ENCODE measurements at regions not wholly inside any gene's neighbourhood (a gene's known extent, or its start where the extent isn't known, plus 50 kb on each side); places are given as distances from the start of the nearest gene placed in this dataset.
"Not testable (repeated sequence)": the region's sequence is repeated elsewhere in the genome, so short reads cannot be mapped to it uniquely, and the experiment has no call there.

GRCh38 chr7:153151766-153152165 lies 392.2 kb downstream of the ACTR3B start:
- Mint-ChIP-seq H3K4me1 (no peaks in the 10 kb centered on the region), H3K4me3 (no peak overlapping the region), H3K9me3 (peaks cover 9% of the 10 kb centered on the region), H3K27me3 (no peaks in the 10 kb centered on the region), H3K27ac (no peak overlapping the region), H3K36me3 (ENCODE audit: low read depth) (no peaks in the 10 kb centered on the region)
- no peak for DNase-seq
- ChIA-PET CTCF (no interaction called here), POLR2A (no interaction called here)

DNA sequence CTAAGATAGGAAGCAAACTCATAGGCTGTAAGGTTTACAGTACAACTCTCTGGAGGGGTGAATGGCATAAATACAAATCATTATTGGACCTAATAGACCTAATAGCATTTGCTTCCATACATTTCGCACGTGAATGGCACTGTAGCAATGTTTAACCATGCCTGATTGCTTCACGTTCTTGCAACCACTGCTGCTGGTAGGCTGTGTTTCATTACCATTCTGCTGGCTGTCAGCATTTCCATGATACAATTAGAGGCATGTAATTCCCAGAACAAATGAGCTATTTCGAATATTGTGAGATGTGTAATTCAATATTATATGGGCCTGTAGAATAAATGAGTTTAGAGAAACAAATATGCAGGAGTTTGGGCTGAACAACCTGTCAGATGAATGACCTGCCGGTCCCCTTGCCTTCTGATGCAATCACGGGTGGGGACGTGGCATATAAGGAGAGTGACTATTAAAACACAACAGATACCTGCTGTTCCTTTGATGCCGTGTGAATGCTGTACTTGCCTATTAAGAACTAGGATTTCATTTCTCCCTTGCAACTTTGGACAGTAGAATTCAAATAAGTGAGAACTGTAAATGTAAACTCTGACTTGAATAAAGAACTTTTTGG lies 393.4 kb downstream of the ACTR3B start:
- CTCF ChIA-PET: no interaction called here
- Mint-ChIP-seq H3K4me3 (no peak overlapping the region), H3K27ac (no peak overlapping the region), H3K36me3 (ENCODE audit: low read depth) (no peaks in the 10 kb centered on the region), H3K4me1 (no peaks in the 10 kb centered on the region), H3K9me3 (peaks cover 9% of the 10 kb centered on the region), H3K27me3 (no peaks in the 10 kb centered on the region)
- no peak for DNase-seq
- POLR2A ChIA-PET: no interaction called here

DNA sequence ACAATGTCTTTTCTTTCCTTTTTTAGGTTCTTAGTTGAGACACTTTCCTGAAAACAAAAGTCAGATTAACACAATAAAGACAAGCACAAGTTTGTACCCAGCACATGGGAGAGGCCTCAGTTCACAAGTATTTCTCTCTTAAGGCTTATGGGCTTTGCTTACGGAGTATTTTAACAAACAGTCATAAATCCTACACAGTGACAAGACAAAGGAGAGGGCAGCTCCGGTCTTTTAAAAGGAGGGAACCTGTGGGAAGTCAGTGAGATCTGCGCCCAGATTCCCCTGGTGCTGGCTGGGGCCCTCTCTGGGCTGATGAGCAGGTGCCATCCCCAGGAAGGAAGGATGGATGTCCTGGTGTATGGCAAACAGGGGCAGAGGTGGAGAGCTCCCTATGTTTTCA lies 398.6 kb downstream of the ACTR3B start:
- H3K27ac Mint-ChIP-seq: no peak overlapping the region
- no peaks in the 10 kb centered on the region for H3K36me3 Mint-ChIP-seq (ENCODE audit: low read depth)
- H3K27me3 Mint-ChIP-seq: no peaks in the 10 kb centered on the region
- H3K4me3 Mint-ChIP-seq: no peak overlapping the region
- H3K9me3 Mint-ChIP-seq: peaks cover 3% of the 10 kb centered on the region
- CTCF ChIA-PET: no interaction called here
- POLR2A ChIA-PET: no interaction called here
- no peaks in the 10 kb centered on the region for H3K4me1 Mint-ChIP-seq
- DNase-seq: no peak

DNA sequence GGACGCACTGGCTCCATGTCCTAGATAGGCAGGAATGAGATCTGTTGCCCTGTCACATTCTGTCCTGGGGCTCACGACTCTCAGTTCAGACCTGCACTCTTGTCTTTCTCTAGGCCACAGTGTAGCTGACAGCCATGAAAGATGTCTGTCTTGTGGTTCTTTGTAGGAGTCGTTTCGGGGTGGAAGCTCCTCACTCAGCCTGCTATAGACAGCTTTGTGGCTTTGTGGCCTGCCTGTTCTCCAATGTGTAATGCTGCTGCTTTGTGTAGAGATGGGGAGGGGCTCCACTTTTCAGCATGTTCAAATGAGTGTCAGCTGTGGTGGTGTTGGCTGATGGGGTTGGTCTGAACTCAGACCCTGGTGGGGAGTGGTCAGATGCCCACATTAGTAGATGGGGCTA lies 410.7 kb downstream of the ACTR3B start:
- Mint-ChIP-seq H3K4me3 (no peak overlapping the region), H3K27ac (no peak overlapping the region), H3K9me3 (peaks cover 17% of the 10 kb centered on the region), H3K4me1 (no peaks in the 10 kb centered on the region), H3K27me3 (no peaks in the 10 kb centered on the region), H3K36me3 (ENCODE audit: low read depth) (no peaks in the 10 kb centered on the region)
- no peak for DNase-seq
- ChIA-PET CTCF (no interaction called here), POLR2A (no interaction called here)

DNA sequence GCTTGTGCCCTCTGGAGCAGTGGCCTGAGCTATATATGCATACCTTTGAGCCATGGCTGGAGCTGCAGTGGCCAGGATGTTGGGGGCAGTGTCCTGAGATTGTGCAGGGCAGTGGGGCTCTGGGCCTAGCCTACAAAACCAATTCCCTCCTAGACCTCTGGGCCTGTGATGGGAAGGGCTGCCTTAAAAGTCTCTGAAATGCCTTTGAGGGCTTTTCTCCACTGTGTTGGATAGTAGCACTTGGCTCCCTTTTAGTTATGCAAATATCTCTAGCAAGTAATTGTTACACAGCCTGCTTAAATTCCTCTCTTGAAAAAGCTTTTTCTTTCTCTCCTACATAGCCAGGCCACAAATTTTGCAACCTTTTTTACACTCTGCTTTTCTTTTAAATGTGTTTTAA lies 426.4 kb downstream of the ACTR3B start:
- Mint-ChIP-seq H3K27ac (no peak overlapping the region), H3K36me3 (ENCODE audit: low read depth) (no peaks in the 10 kb centered on the region), H3K4me1 (no peaks in the 10 kb centered on the region), H3K4me3 (no peak overlapping the region), H3K27me3 (no peaks in the 10 kb centered on the region), H3K9me3 (no peaks in the 10 kb centered on the region)
- POLR2A ChIA-PET: no interaction called here
- DNase-seq: no peak
- CTCF ChIA-PET: no interaction called here

- Mint-ChIP-seq H3K36me3 (ENCODE audit: low read depth) (no peaks in the 10 kb centered on the region), H3K4me1 (no peaks in the 10 kb centered on the region), H3K27ac (no peak overlapping the region), H3K9me3 (no peaks in the 10 kb centered on the region), H3K27me3 (no peaks in the 10 kb centered on the region), H3K4me3 (no peak overlapping the region)
- DNase-seq: no peak
- ChIA-PET POLR2A (no interaction called here), CTCF (no interaction called here)
Measured at GRCh38 chr7:153188161-153188560, 428.6 kb downstream of the ACTR3B start.

DNA sequence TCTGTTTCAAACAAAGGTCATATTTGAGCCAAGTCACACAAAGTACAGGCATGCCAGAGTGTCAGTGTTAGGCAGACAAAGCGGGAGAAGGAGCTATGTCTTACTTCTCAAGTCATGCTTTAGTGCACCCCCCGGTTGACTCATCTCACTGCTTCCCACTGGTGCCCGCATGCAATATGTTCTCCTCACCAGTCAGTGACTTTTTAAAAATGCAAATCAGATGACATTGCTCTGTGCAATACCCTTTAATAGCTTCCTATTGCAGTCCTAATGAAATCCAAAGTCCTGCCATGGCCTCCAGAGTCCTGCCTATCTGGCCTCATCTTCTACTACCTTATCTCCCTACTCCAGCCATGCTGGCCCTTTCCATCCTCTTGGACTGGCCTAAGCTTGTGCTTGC lies 429.1 kb downstream of the ACTR3B start:
- no peaks in the 10 kb centered on the region for H3K36me3 Mint-ChIP-seq (ENCODE audit: low read depth)
- H3K9me3 Mint-ChIP-seq: no peaks in the 10 kb centered on the region
- DNase-seq: no peak
- H3K4me3 Mint-ChIP-seq: no peak overlapping the region
- no peak overlapping the region for H3K27ac Mint-ChIP-seq
- ChIA-PET CTCF (no interaction called here), POLR2A (no interaction called here)
- no peaks in the 10 kb centered on the region for H3K4me1 Mint-ChIP-seq
- H3K27me3 Mint-ChIP-seq: no peaks in the 10 kb centered on the region

DNA sequence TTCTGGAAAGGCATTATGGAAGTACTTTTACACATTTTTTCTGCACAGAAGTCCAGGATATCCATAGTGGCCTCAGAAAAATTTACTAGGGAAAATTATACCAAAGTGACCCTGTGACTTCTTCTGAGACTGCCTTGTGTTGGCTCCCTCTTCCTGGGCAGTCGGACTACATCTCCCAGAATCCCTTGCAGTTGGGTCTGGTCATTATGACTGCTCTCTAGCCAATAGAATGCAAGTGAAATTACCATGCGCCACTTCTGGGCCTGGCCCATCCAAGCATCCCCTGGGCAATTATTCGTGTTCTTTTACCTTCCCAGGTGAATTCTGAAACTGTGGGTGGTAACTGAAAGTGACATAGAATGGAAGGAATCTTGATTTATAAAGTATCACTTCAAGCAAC lies 430.9 kb downstream of the ACTR3B start:
- ChIA-PET POLR2A (no interaction called here), CTCF (no interaction called here)
- no peak for DNase-seq
- H3K36me3 Mint-ChIP-seq (ENCODE audit: low read depth): no peaks in the 10 kb centered on the region
- H3K9me3 Mint-ChIP-seq: no peaks in the 10 kb centered on the region
- no peak overlapping the region for H3K4me3 Mint-ChIP-seq
- H3K4me1 Mint-ChIP-seq: no peaks in the 10 kb centered on the region
- H3K27ac Mint-ChIP-seq: no peak overlapping the region
- H3K27me3 Mint-ChIP-seq: no peaks in the 10 kb centered on the region

GRCh38 chr7:153190986-153191385 lies 431.4 kb downstream of the ACTR3B start:
- ChIA-PET CTCF (no interaction called here), POLR2A (no interaction called here)
- no peaks in the 10 kb centered on the region for H3K27me3 Mint-ChIP-seq
- no peak overlapping the region for H3K4me3 Mint-ChIP-seq
- H3K4me1 Mint-ChIP-seq: no peaks in the 10 kb centered on the region
- no peaks in the 10 kb centered on the region for H3K36me3 Mint-ChIP-seq (ENCODE audit: low read depth)
- DNase-seq: no peak
- no peak overlapping the region for H3K27ac Mint-ChIP-seq
- H3K9me3 Mint-ChIP-seq: no peaks in the 10 kb centered on the region

DNA sequence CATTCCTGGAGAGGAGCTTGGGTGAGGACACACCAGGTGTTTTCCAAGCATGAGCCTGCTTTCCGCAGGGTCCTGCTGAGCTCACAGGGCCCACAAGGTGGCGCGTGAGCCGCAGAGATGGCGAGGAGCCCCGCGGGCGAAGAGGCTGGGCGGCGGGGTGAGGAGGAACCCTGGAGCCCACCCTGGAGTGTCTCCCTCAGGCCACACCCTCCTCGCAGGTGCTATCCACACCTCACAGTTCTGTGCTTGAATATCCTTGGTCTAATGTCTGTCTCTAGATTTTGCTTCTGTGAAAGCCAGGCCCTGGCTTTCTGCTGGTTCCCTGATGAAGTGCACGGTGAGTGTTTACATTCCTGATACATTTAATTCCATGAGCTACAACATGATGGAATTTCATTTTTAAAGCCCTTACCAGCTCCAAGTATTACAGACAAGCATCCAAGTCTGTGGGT lies 433.6 kb downstream of the ACTR3B start:
- CTCF ChIA-PET: no interaction called here
- POLR2A ChIA-PET: no interaction called here
- H3K36me3 Mint-ChIP-seq (ENCODE audit: low read depth): no peaks in the 10 kb centered on the region
- H3K27ac Mint-ChIP-seq: no peak overlapping the region
- no peaks in the 10 kb centered on the region for H3K9me3 Mint-ChIP-seq
- no peak for DNase-seq
- H3K4me1 Mint-ChIP-seq: no peaks in the 10 kb centered on the region
- H3K27me3 Mint-ChIP-seq: no peaks in the 10 kb centered on the region
- H3K4me3 Mint-ChIP-seq: no peak overlapping the region

GRCh38 chr7:153217032-153217431 lies 457.5 kb downstream of the ACTR3B start:
- no peaks in the 10 kb centered on the region for H3K36me3 Mint-ChIP-seq (ENCODE audit: low read depth)

GRCh38 chr7:153224890-153225289 lies 465.3 kb downstream of the ACTR3B start:
- H3K27me3 Mint-ChIP-seq: no peaks in the 10 kb centered on the region
- peaks cover 14% of the 10 kb centered on the region for H3K9me3 Mint-ChIP-seq
- no peak overlapping the region for H3K27ac Mint-ChIP-seq
- ChIA-PET POLR2A (no interaction called here), CTCF (no interaction called here)
- no peak overlapping the region for H3K4me3 Mint-ChIP-seq
- no peak for DNase-seq
- H3K4me1 Mint-ChIP-seq: no peaks in the 10 kb centered on the region
- no peaks in the 10 kb centered on the region for H3K36me3 Mint-ChIP-seq (ENCODE audit: low read depth)

More at GRCh38 chr7:153217032-153217431, 457.5 kb downstream of the ACTR3B start:
- CTCF ChIA-PET: interaction anchor here (0.6 kb wide), 1 partner anchor 29 kb away, joined by 3 read pairs; no protein-coding TSS in a partner anchor
- peaks cover 32% of the 10 kb centered on the region for H3K9me3 Mint-ChIP-seq
- H3K27me3 Mint-ChIP-seq: no peaks in the 10 kb centered on the region
- no peak overlapping the region for H3K4me3 Mint-ChIP-seq
- DNase-seq: no peak
- no peak overlapping the region for H3K27ac Mint-ChIP-seq
- no peaks in the 10 kb centered on the region for H3K4me1 Mint-ChIP-seq
- POLR2A ChIA-PET: no interaction called here

DNA sequence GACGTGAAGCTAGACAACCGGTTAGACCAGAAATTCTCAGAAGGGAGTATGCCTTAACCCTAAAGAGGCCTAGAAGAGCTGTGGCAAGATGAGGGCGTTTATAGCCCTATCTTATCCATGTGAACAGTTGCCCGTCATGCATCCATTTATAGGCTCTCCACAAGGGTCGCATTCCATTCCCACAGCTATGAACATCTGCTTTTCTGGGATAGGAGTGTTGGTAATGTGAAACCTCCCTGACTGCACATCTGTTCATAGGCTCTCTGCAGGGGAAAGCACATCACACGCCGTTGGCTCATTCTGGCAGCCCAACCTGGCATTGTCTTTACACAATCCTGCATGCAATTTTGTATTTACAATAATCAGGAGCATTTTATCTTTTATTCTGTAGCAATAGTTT lies 485.6 kb downstream of the ACTR3B start:
- CTCF ChIA-PET; H3K36me3 Mint-ChIP-seq (ENCODE audit: low read depth); H3K27ac Mint-ChIP-seq; H3K9me3 Mint-ChIP-seq; POLR2A ChIA-PET; H3K4me1 Mint-ChIP-seq; DNase-seq; H3K27me3 Mint-ChIP-seq; H3K4me3 Mint-ChIP-seq: not testable (repeated sequence)

GRCh38 chr7:153245809-153246208 lies 486.3 kb downstream of the ACTR3B start:
- CTCF ChIA-PET: interaction anchor here (0.6 kb wide), 1 partner anchor 28 kb away, joined by 3 read pairs; no protein-coding TSS in a partner anchor
- Mint-ChIP-seq H3K9me3 (peaks cover 4% of the 10 kb centered on the region), H3K27me3 (no peaks in the 10 kb centered on the region), H3K4me3 (no peak overlapping the region), H3K4me1 (no peaks in the 10 kb centered on the region), H3K36me3 (ENCODE audit: low read depth) (no peaks in the 10 kb centered on the region), H3K27ac (no peak overlapping the region)
- DNase-seq: no peak
- POLR2A ChIA-PET: no interaction called here

Data from activated CD4-positive, alpha-beta T cell treated with anti-CD3 and anti-CD28 coated beads, Interleukin-2, amount 10 ng/mL, durations not matched to agents 7 days and 5 days (primary cell).